NCI-H146 (cell line): ENCODE measurements at regions not wholly inside any gene's neighbourhood (a gene's known extent, or its start where the extent isn't known, plus 50 kb on each side); places are given as distances from the start of the nearest gene placed in this dataset.
"Not testable (repeated sequence)": the region's sequence is repeated elsewhere in the genome, so short reads cannot be mapped to it uniquely, and the experiment has no call there.

Source experiments
- DNase-seq: peaks from one replicate; lab custom pipeline; 2025; lab: John Stamatoyannopoulos, UW

DNA sequence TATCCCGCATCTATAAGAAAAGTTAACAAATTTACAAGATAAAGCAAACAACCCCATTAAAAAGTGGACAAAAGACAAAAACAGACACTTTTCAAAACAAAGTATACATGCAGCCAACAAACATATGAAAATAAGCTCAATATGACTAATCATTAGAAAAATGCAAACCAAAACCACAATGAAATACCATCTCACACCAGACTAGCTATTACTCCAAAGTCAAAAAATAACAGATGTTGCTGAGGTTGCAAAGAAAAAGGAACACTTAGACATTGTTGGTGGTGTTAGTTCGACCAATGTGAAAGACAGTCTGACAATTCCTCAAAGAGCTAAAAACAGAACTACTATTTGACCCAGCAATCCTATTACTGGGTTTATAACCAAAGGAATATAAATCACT lies 968.6 kb upstream of the USP15 start:
- DNase-seq = no peak

DNA sequence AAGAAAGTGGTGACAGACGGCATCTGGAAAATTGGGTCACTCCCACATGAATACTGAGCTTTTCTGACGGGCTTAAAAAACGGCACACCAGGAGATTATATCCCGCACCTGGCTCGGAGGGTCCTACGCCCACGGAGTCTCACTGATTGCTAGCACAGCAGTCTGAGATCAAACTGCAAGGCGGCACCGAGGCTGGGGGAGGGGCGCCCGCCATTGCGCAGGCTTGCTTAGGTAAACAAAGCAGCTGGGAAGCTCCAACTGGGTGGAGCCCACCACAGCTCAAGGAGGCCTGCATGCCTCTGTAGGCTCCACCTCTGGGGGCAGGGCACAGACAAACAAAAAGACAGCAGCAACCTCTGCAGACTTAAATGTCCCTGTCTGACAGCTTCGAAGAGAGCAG lies 966.2 kb upstream of the USP15 start:
- not testable (repeated sequence) for DNase-seq

DNA sequence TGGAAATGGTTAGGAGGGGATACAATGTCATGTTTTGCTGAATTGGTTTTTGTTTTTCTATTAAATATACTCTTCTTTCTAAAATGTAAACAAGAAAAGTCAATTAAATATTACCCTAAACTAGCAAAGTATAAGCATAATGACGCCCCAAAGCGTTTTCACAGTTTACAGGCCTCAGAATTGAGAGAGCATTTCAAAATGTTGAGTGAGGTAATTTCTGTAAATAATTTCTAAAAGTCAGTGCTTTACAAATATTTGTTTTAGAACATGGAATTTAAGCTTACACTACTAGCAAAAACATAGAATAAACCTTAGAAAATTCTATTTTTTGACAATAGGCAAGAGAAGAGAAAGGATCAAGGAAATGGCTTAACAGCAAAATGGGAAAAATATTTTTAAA lies 958.4 kb upstream of the USP15 start:
- no peak for DNase-seq

DNA sequence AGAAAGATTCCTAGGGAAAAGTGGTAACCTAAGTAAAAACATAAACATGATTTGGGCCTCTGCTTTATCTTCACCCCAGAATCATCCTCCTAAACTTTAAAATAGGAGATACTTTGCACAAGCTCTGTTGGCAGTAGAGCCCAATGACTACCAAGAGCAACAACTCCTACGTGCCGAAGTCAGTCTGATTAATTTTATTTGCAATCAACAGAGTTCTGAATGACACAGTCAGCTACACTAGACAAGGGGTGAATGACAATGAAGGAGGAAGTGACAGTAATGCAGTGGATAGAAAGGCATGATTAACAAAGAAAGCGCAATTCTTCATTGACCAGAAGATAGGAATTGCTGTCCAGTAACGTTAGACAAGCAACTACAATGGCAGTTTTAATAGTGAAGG lies 957.9 kb upstream of the USP15 start:
- no peak for DNase-seq

DNA sequence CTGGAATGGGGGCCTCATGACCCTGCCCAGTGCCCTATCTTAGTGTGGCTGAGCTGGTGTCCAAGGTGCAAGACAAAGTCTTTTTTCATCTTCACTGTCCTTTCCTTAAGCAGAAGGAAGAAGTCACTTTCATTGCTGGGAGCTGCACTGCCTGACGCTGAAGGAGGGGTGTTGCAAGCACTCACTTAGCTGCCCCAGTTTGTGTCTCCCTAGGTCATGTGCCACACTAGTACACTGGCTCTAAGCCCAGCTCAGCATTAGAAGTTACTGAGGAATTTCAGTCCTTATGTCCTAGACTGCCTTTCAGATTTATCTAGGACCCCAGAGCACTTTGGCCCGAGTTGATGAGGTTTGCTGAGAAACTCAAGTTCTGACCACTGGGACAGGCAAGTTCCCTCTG lies 952.0 kb upstream of the USP15 start:
- DNase-seq = no peak

DNA sequence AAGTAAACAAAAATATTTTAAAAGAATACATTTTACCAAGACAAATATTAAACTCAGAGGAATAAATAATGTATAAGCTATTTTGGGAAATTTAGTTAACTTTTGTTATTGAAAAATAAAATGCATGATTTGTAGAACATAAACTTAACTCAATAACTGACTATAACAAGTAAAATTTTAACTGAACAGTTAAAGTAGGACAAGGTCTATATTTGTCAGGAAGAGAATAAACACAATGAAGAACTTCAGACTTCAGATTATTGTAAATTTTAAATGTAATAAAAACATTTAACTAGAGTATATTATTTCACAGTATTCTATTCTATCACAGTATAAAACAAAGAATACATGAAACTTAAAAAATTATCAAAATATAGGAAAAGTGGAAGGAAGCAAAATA lies 948.8 kb upstream of the USP15 start:
- no peak for DNase-seq

DNA sequence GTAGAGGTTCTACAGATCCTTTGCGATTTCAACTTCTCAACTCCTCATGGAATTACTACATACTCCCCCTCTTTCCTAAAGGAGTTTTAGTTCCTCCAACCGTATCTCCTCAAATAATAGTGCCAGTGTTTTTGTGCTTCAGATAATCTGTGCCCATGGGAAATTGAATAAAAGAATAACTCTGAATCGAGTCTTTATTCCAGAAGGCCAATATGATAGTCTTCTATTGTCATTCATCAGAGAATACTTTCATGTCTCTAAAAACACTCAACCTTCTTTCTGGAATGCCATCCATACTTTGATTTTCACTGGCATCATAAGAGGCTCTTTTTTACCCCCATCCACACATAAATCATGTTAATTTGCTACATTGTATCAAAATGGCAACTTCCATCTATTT lies 911.3 kb upstream of the USP15 start:
- DNase-seq = no peak

DNA sequence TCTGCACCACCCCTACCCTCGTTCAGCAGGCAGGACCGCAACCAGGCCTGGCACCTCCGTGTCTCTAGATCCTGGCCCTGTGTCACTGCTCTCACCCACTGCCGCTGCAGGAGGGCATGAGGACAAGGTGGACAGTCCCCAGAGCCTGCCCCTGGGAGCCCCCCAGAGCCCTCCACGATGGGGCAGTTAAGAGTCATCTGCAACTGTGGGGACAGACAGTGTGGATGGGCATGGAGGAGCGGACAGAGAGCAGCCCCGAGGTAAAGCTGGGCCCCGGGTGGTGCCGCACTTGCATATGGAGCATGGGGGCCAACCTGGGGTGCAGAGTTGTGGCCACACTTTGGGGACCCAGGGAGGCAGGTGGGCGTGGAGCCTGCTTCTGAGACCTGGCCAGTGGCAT lies 905.1 kb upstream of the USP15 start:
- no peak for DNase-seq

DNA sequence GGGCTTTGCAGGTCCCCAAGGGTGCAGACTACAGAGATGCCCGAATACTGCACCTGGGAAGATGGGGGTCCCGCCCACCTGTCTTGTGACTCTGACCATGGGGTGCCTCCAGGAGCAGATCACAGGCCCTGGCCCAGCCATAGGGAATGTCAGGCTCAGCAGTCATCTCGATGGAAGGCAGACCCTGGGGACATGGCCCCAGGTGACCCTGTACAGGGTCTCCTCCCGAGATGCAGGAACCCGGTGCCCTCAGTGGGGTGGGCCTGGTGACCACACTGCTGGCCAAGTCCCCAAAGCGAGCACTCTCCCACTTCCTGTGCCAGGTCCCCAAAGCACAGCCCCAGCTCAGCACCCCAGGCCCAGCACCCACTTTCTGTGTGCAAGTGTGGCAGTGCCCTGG lies 903.7 kb upstream of the USP15 start:
- no peak for DNase-seq

DNA sequence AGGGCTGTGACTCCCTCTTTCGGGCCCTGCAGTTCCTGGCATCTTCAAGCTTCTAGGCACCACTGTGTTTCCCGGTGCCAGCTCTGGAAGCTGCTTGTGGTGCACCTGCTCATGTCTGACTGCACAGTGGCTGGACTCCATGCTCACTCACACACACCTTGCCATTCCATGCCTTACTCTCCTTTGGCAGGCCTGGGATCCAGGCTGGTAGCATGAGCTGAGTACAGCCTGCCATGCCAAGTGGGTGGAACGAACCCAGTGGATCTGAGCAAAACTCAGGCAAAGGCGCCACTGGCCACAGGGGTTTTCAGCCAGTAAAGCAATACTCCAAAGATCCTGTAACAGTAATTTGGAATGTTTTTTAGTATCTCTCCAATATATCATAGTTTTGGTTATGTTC lies 902.7 kb upstream of the USP15 start:
- DNase-seq = no peak

DNA sequence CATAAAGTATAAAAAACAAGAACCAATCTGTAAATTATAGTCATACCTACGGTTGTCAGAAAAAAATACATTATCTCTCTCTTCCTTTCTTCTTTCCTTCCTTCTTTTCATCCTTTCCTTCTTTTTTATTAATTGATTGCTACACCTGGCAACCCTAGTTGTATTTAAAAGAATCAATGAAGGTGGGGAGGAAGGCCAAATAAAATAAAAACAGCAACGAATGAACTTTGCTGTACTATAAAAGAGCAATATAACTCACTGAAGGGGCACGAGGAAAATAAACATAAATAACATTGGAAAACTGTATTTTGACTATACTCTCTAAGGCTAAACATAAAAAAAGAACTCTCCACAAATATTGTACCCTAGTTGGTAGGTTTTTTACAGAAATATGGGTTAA lies 898.2 kb upstream of the USP15 start:
- DNase-seq = no peak

DNA sequence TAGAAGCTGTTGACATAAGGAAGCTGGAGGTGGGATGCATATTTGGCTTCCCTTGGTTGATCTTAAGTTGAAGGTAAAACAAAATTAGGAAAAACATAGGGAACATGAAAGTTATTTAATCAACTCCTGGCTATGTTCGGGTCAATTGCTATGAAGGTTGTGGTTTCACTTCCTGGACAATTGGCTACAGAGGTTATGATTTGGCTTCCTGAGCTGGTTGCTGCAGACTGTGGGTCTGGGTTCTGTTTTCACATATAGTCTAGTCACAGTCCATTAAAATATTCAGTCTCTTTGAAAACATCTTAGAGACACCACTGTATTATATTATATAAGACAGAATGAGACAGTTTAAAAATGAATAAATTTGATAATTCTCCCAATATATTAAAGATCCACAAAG lies 895.2 kb upstream of the USP15 start:
- DNase-seq = no peak

DNA sequence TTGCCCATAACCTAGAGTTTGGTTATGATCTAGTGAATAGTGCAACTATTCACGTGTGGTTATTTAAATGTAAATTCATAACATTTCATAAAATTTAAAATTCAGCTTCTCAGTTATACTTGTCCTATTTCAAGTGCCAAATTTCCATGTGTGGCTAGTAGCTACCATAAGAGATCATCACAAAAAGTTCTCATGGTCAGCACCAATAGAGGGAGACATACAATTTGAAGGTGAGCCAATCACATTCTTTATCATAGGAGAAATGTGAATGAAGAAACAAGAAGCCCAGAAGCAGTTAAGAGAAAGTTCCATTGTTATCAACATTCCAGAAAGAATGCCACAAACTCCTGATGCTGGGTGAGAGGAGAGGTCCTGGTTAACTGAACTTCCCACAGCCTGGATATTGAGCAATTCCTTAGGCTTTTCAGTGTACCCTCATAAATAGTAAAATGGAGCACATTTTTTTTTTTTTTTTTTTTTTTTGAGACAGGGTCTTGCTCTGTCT lies 892.9 kb upstream of the USP15 start:
- DNase-seq = no peak

DNA sequence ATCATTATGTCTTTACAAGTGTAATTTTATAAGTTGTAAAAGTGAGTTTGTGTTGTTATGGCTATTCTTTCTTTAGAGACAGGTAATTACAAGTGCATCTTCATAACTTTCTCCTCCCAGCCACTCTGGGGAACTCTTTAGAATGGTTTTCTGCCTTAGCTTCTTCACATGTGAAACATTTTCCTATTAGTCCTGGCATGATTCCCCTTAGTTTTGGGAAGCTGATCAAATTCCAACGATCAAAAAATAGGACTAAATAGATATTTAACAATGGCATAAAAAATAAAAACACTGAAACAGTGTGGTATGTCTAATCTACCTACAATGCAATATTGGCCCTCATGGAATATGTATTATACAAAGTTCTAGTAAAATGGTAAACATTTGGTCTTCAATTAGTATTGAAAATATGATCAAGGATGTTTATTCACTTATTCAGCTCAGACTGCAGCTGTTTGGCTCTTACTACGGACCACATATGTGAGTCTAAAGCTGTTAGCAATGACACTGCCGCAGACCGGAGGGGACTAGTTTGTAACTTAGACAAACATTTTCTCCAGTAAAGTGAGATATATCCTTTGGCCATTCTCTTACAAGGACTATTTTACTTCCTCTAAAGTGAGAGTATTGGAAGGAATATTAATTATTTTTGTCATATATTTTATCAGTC lies 890.8 kb upstream of the USP15 start:
- no peak for DNase-seq

DNA sequence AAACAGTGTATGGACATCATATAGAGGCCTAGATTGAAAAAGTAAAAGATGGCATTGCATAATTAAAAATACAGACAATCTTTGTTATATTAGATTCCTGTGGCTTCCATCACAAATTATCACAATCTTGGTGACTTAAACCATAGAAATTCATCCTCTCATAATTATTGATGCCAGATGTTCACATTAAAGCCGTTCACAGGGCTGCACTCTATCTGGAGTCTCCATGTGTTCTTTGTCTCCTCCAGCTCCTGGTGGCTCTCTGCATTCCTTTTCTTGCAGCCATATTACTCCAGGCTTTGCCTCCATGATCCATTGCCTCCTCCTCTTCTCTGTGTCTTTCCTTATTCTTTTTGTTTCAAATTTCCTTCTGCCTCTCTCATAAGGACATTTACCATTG lies 875.7 kb upstream of the USP15 start:
- DNase-seq = no peak

DNA sequence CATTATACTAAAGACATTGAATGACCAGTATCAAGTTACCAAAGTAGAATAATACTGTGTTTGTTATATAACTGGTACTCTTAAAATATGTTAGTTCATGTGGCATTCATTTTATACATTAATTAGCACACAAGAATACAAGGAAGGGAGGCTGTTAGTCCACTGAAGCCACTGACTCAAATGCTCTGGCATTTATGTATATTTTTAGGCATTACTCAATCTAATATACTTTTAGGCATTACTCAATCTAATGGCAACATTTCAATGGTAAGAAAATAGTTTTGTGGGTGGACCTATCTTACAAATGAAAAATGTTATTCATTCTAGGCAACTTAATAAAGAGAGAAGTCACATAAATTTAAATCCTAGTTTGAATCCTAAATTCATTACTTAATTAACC lies 874.4 kb upstream of the USP15 start:
- no peak for DNase-seq

DNA sequence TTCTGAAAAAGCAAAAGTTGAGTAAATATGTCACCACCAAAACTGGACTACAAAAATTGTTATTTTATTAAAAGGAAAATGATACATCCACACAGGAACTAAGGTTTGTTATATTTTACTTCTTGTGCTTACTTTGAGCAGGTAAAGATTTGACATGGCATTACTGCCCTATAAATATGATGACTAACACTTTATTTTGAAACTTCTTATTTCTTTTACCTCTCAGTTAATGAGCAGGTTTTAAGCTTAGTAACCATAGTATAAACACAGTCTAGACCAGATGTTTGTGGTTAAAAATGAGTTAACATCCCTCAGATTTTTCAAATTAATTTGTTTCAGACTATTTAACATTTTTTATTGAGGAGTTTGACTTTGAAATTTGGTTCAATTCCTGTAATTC lies 862.5 kb upstream of the USP15 start:
- no peak for DNase-seq

DNA sequence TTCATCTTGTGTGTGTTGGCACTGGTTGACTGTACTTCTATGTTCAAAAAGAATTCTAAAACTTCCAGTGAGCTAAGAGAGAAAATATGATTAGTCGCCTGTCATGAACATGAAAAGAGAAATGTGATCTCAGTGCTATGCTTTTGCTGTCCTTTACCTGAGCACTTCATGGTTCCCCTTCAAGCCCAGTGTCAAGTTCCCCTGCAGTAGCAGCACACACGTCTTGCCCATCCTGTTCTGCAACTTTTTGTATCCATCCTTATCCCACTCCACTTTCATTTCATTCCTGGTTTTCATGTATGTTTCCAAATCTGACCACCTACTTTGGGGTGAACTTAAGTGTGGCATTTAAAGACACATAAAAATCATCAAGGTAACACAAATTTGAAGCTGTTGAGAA lies 848.0 kb upstream of the USP15 start:
- no peak for DNase-seq

DNA sequence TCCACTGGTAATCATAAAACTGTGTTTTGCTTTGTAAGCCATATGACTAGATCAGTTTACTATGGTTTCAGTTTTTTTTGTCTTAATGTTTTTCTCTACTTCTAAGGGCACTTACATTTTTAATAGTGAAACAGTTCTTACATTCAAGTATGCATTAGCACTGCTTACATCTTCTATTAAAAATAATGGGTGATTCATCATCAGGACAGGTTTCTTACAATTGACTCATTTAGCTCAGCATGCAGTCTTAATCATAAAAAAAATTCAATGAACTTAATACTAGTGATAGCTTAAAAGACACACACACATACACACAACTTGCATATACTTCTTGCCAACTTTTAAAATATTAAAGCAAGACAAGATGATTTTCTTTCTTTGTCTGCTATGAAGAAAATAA lies 845.7 kb upstream of the USP15 start:
- DNase-seq = no peak

DNA sequence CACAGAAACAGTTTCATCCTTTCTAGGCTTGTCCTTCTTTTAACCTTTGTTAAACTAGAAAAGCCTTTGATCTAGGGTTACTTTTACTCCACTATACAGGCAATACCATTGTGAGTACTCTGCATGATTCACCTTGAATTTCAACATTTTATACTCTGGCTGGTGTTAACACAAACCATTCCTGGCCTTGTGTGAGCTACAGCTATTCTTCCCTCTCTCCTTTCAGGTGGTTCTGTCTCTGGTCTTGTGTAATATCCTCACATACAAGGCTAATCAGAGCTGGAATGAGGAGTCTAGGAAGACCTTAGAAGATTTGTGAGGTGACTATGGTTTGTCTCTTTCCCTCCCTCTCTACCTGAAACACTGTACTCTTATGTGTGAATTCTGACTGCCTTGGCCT lies 837.4 kb upstream of the USP15 start:
- no peak for DNase-seq

DNA sequence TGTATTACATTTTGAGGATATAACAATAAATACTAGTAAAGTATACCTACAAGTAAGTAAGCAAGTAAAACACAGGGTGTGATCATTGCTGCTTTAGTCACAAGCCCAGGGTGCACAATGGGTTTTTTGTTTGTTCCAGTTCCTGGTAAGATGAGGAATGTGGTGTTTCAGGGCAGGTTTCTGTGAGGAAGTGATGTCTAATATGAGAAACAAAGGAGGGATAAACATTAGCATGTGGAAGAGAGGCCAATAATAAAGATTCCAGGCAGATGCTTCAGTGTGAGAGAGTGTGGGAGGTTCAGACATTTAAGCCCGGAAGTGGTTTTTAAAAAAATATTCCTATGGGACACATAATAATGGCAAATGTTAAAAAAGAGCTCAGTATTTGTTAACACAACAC lies 808.1 kb upstream of the USP15 start:
- DNase-seq = no peak

DNA sequence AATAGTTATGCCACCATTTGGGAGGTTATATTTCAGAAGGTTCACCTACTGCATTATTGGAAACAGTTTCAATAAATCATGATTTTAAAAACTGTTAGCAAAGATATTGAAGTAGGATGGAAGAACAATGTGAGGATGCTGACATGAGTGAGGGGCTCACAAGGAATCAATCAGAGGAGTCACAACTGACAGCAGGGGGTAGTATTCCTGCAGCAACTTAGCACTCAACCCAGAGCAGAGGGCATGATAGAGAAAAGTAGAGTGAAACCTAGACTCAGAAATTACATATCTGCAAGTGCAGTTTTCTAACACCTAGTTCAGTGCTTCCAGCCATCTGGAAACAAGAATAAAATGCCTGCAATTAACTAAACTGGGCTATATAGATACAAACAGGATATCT lies 772.5 kb upstream of the USP15 start:
- no peak for DNase-seq

DNA sequence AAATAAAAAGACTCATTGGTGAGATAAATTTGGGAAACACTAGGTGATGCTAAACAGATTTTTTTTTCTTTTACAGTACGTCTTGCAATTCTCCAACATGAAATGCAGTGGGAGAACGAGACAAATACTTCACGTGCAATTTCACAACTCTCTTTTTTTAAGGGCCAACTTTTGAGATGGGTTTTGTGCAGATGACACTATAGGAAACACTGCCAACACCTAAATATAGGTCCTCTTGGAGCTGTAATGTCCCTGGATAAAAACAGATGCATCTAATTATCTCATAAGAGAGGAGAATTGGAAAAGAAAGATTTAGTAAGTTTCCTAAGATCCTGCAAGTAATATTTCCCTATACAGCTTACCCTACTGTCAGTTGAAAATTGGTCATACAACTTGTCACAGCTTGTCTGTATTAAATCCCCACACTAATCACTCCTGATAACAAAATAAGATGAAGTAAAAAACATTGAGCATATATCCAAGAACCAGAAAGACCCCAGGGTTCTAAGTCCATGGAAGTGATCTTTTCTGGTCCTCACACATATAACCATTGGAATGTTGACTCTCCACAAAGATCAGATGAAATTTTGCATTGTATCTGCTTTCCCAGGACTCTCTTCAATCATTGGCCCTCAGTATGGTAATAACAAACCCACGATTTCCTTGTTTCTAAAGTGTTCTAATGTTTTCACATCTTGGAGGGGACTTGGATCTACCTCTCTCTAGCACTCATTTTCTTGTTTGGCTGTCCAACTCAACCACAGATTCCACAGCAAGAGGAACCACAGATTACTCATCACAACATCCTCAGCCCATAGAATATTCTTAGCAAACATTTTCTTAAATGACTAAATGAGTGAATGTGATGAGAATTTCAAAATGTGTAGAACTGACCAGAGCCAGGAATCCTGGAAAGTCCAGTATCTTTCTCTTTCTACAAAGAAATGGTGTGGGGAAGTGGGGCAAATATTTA lies 769.4 kb upstream of the USP15 start:
- no peak for DNase-seq
